OCI-LY3 (cell line): ENCODE measurements at regions not wholly inside any gene's neighbourhood (a gene's known extent, or its start where the extent isn't known, plus 50 kb on each side); places are given as distances from the start of the nearest gene placed in this dataset.

Source experiments
- H2AFZ ChIP-seq: fragments of 200-600, 300-600 bp; shearing (Covaris generic); 2 replicates; pipeline ENCODE4 v1.6.0; 2014; ENCODE audit warnings: antibody characterized with exemption, low read depth, low read length
- H3K27ac ChIP-seq: fragments of 200-600, 300-600 bp; sonication (generic); 2 replicates; pipeline ENCODE4 v1.5.1; 2014; ENCODE audit warnings: mild to moderate bottlenecking, low read length, moderate library complexity, mixed read lengths
- H3K27me3 ChIP-seq: fragments of 200-600, 300-600 bp; sonication (generic); 2 replicates; pipeline ENCODE4 v1.6.1; 2014; ENCODE audit warnings: low read depth, low read length, mixed read lengths
- H3K36me3 ChIP-seq: fragments of 200-600, 300-600 bp; sonication (generic); replicated peaks from 2 replicates; pipeline ENCODE3; 2014; ENCODE audit warnings: low read depth, low read length, mixed read lengths
- H3K4me1 ChIP-seq: fragments of 300-600, 200-600 bp; sonication (generic); 2 replicates; pipeline ENCODE4 v1.6.1; 2014; ENCODE audit warnings: low read length, mixed read lengths
- H3K4me2 ChIP-seq: fragments of 200-600, 300-600 bp; sonication (generic); 2 replicates; pipeline ENCODE4 v1.6.1; 2014; ENCODE audit warnings: low read length, mixed read lengths
- H3K4me3 ChIP-seq: fragments of 300-600, 200-600 bp; sonication (generic); 2 replicates; pipeline ENCODE4 v1.5.1; 2014; ENCODE audit warnings: antibody characterized with exemption, mild to moderate bottlenecking, low read length, moderate library complexity
- H3K79me2 ChIP-seq: fragments of 300-600, 200-600 bp; shearing (Covaris generic); 2 replicates; pipeline ENCODE4 v1.6.1; 2014; ENCODE audit warnings: mild to moderate bottlenecking, low read length, mixed read lengths
- H3K9ac ChIP-seq: fragments of 300-600, 200-600 bp; shearing (Covaris generic); 2 replicates; pipeline ENCODE4 v1.6.0; 2014; ENCODE audit warnings: mild to moderate bottlenecking, low read length, moderate library complexity
- H3K9me3 ChIP-seq: fragments of 200-600, 300-600 bp; shearing (Covaris generic); 2 replicates; pipeline ENCODE4 v1.6.1; 2014; ENCODE audit warnings: low read length, mixed read lengths; ENCODE audit not compliant: insufficient read depth
- H4K20me1 ChIP-seq: fragments of 200-600, 300-600 bp; sonication (generic); 2 replicates; pipeline ENCODE4 v1.6.1; 2016; ENCODE audit warnings: low read length, mixed read lengths; ENCODE audit not compliant: insufficient read depth
- EZH2phosphoT487 ChIP-seq: fragments of 200-600 bp; shearing (Covaris generic); IDR thresholded peaks from 2 replicates; pipeline ENCODE4 v1.6.1; 2018; ENCODE audit warnings: antibody characterized with exemption, mixed run types, low read depth
- TF ChIP-seq, protein P1 (sequence below): fragments of 200-600, 300-600 bp; sonication (generic); IDR thresholded peaks from 2 replicates; pipeline ENCODE4 v1.5.1; 2014; ENCODE audit warnings: antibody characterized with exemption, low read length, low read depth

DNA sequence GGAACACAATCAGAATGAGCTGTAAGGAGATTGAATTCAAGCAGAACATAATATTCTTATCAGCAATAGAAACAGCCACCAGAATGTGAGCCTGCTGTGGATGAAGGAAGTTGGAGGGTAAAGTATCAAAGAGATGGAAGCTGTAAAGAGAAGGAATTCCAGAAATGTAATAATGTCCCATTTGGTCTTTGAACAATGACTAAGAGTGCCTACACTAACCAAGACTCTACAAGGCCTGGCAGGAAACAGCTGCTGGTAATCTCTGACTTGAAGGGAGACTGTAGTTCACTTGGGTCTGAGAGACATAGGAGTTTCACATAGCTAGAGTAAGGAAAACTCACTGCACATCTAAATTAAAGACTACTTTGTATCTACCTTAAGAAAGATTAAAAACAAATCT, 1176.0 kb upstream of the ALCAM start:
- Histone ChIP-seq H4K20me1 (no peaks in the 10 kb centered on the region), H3K79me2 (no peaks in the 10 kb centered on the region)
- no peak for TF ChIP-seq EZH2phosphoT487
- TF ChIP-seq, protein P1, sequence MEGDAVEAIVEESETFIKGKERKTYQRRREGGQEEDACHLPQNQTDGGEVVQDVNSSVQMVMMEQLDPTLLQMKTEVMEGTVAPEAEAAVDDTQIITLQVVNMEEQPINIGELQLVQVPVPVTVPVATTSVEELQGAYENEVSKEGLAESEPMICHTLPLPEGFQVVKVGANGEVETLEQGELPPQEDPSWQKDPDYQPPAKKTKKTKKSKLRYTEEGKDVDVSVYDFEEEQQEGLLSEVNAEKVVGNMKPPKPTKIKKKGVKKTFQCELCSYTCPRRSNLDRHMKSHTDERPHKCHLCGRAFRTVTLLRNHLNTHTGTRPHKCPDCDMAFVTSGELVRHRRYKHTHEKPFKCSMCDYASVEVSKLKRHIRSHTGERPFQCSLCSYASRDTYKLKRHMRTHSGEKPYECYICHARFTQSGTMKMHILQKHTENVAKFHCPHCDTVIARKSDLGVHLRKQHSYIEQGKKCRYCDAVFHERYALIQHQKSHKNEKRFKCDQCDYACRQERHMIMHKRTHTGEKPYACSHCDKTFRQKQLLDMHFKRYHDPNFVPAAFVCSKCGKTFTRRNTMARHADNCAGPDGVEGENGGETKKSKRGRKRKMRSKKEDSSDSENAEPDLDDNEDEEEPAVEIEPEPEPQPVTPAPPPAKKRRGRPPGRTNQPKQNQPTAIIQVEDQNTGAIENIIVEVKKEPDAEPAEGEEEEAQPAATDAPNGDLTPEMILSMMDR = no peak

DNA sequence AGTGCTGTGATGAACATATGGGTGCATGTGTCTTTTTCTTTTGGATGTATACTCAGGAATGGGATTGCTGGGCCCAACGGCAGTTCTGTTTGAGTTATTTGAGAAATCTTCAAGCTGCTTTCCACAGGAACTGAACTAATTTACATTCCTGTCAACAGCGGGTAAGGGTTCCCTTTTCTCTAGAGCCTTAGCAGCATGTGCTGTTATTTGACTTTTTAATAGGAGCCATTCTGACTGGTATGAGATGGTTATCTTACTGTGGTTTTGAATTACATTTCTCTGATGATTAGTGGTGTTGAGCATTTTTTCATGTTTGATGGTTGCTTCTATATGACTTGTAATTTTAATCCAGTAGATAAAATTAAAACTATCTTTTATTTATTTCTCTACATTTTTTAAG, 1168.6 kb upstream of the ALCAM start:
- no peaks in the 10 kb centered on the region for H4K20me1 ChIP-seq
- no peak overlapping the region for H3K27ac ChIP-seq
- no peak overlapping the region for H3K9ac ChIP-seq
- H3K4me3 ChIP-seq = no peak overlapping the region
- H3K4me2 ChIP-seq = no peak overlapping the region
- H3K27me3 ChIP-seq = no peaks in the 10 kb centered on the region
- H2AFZ ChIP-seq = no peak overlapping the region
- peaks cover 9% of the 10 kb centered on the region for H3K4me1 ChIP-seq
- no peaks in the 10 kb centered on the region for H3K79me2 ChIP-seq
- H3K9me3 ChIP-seq = no peaks in the 10 kb centered on the region
- TF ChIP-seq EZH2phosphoT487 = no peak
- TF ChIP-seq, protein P1 = no peak
- no peaks in the 10 kb centered on the region for H3K36me3 ChIP-seq

More for the DNA sequence above, 1176.0 kb upstream of the ALCAM start:
- Histone ChIP-seq H3K4me1 (no peaks in the 10 kb centered on the region), H3K9me3 (no peaks in the 10 kb centered on the region), H2AFZ (no peak overlapping the region), H3K36me3 (no peaks in the 10 kb centered on the region), H3K27ac (no peak overlapping the region), H3K9ac (no peak overlapping the region), H3K4me2 (no peak overlapping the region), H3K27me3 (no peaks in the 10 kb centered on the region), H3K4me3 (no peak overlapping the region)

- Histone ChIP-seq H4K20me1 (no peaks in the 10 kb centered on the region), H3K4me2 (no peak overlapping the region)
- TF ChIP-seq EZH2phosphoT487 = no peak
- TF ChIP-seq, protein P1 = no peak
These were observed 1159.8 kb upstream of the ALCAM start for GRCh38 chr3:104206925-104207324.

GRCh38 chr3:104214277-104214676, 1152.4 kb upstream of the ALCAM start:
- H3K36me3 ChIP-seq = no peaks in the 10 kb centered on the region
- TF ChIP-seq, protein P1 = no peak
- TF ChIP-seq EZH2phosphoT487 = no peak
- no peak overlapping the region for H3K4me3 ChIP-seq
- H3K27ac ChIP-seq = no peak overlapping the region
- no peaks in the 10 kb centered on the region for H3K9me3 ChIP-seq
- no peaks in the 10 kb centered on the region for H3K4me1 ChIP-seq
- no peak overlapping the region for H3K9ac ChIP-seq
- H3K4me2 ChIP-seq = no peak overlapping the region
- H4K20me1 ChIP-seq = no peaks in the 10 kb centered on the region
- no peaks in the 10 kb centered on the region for H3K79me2 ChIP-seq
- H3K27me3 ChIP-seq = no peaks in the 10 kb centered on the region
- no peak overlapping the region for H2AFZ ChIP-seq

More at GRCh38 chr3:104206925-104207324, 1159.8 kb upstream of the ALCAM start:
- no peak overlapping the region for H3K9ac ChIP-seq
- no peaks in the 10 kb centered on the region for H3K36me3 ChIP-seq
- H2AFZ ChIP-seq = no peak overlapping the region
- H3K79me2 ChIP-seq = no peaks in the 10 kb centered on the region
- no peaks in the 10 kb centered on the region for H3K9me3 ChIP-seq
- no peak overlapping the region for H3K4me3 ChIP-seq
- H3K4me1 ChIP-seq = no peaks in the 10 kb centered on the region
- no peak overlapping the region for H3K27ac ChIP-seq
- no peaks in the 10 kb centered on the region for H3K27me3 ChIP-seq
